B cell (primary cell): ENCODE measurements at regions not wholly inside any gene's neighbourhood (a gene's known extent, or its start where the extent isn't known, plus 50 kb on each side); places are given as distances from the start of the nearest gene placed in this dataset.

Source experiments
- ATAC-seq: fragments of 200-7000 bp; cut with Tn5 transposase; one replicate; pipeline ENCODE4 v1.10.0; 2021; ENCODE audit warnings: low read depth, mild to moderate bottlenecking, moderate number of reproducible peaks, moderate library complexity
- CTCF ChIA-PET: fragments of 350-600 bp; sonication (Branson Sonifier 250); formaldehyde crosslinking; loops from one replicate; lab custom pipeline; 2021; ENCODE audit warnings: antibody characterized with exemption, inconsistent platforms; lab: Charles Lee
- POLR2A ChIA-PET: fragments of 350-600 bp; sonication (Branson Sonifier 250); formaldehyde crosslinking; loops from one replicate; lab custom pipeline; 2021; ENCODE audit warnings: antibody characterized with exemption; lab: Charles Lee
- DNase-seq: peaks from one replicate; pipeline ENCODE4 v3.0.0; 2013
- H2AFZ ChIP-seq: 2 replicates; pipeline ENCODE4 v1.6.1; 2012; ENCODE audit warnings: mild to moderate bottlenecking, low read depth, low read length; ENCODE audit not compliant: insufficient read depth, poor library complexity, severe bottlenecking
- H3K27ac ChIP-seq, 2 donors: 1 replicate in 1 of 2; 2 replicates in 1 of 2; pipeline ENCODE4 v1.5.1; 2012 to 2013; ENCODE audit warnings: low read length in 2 of 2, mild to moderate bottlenecking in 2 of 2, moderate library complexity in 1 of 2
- H3K27me3 ChIP-seq, 4 experiments: fragments of 200-600 bp in 1 of 4; sonication (generic) in 1 of 4; replicated peaks in 1 of 4; 1 replicate in 2 of 4; 2 replicates in 2 of 4; pipeline versions ENCODE4 v1.6.1 to v1.7.0; 2013 to 2016; ENCODE audit warnings: low read length in 3 of 4, mild to moderate bottlenecking in 2 of 4, mixed read lengths in 1 of 4, moderate library complexity in 1 of 4; ENCODE audit not compliant: insufficient read depth in 4 of 4, control insufficient read depth in 3 of 4; ENCODE audit errors: control extremely low read depth in 1 of 4
- H3K36me3 ChIP-seq, 2 experiments: replicated peaks in 1 of 2; 1 replicate in 1 of 2; 2 replicates in 1 of 2; pipeline versions ENCODE4 v1.6.1 to v1.7.1; 2013; ENCODE audit warnings: low read length in 1 of 2; ENCODE audit not compliant: insufficient read depth in 2 of 2, control insufficient read depth in 1 of 2; ENCODE audit errors: control extremely low read depth in 1 of 2, extremely low read depth in 1 of 2
- H3K4me1 ChIP-seq, 2 donors: fragments of 200-600 bp in 1 of 2; sonication (generic) in 1 of 2; 1 replicate in 1 of 2; 2 replicates in 1 of 2; pipeline versions ENCODE4 v1.5.1 to v1.6.1; 2013 to 2017; ENCODE audit warnings: low read length in 2 of 2; ENCODE audit not compliant: control insufficient read depth in 2 of 2, insufficient read depth in 2 of 2
- H3K4me2 ChIP-seq: replicated peaks from 2 replicates; pipeline ENCODE3; 2012; ENCODE audit warnings: mild to moderate bottlenecking, low read depth, low read length; ENCODE audit not compliant: poor library complexity, severe bottlenecking
- H3K4me3 ChIP-seq, 5 experiments: fragments of 200-600 bp in 1 of 5; sonication (generic) in 1 of 5; 1 replicate in 3 of 5; 2 replicates in 2 of 5; pipeline versions ENCODE4 v1.5.1 to v1.7.0; 2011 to 2016; ENCODE audit warnings: low read length in 4 of 5, mild to moderate bottlenecking in 4 of 5, low read depth in 2 of 5, control low read depth in 1 of 5, moderate library complexity in 1 of 5; ENCODE audit not compliant: insufficient read depth in 1 of 5; ENCODE audit errors: control extremely low read depth in 1 of 5, extremely low read depth in 1 of 5
- H3K79me2 ChIP-seq: fragments of 200-600 bp; sonication (generic); one replicate; pipeline ENCODE4 v1.6.0; 2016; ENCODE audit warnings: low read length; ENCODE audit not compliant: control insufficient read depth, insufficient read depth
- H3K9ac ChIP-seq: fragments of 200-600 bp; sonication (generic); 2 replicates; pipeline ENCODE4 v1.6.1; 2017; ENCODE audit warnings: mild to moderate bottlenecking, low read length, moderate library complexity
- H3K9me3 ChIP-seq, 3 donors: one replicate each; pipeline versions ENCODE4 v1.6.1 to v1.7.1; 2013; ENCODE audit warnings: low read length in 2 of 3; ENCODE audit not compliant: control insufficient read depth in 2 of 3, insufficient read depth in 1 of 3; ENCODE audit errors: control extremely low read depth in 1 of 3
- H4K20me1 ChIP-seq: 2 replicates; pipeline ENCODE4 v1.6.0; 2012; ENCODE audit warnings: mild to moderate bottlenecking, low read length; ENCODE audit not compliant: insufficient read depth, control insufficient read depth, poor library complexity, severe bottlenecking
- H3K27ac Mint-ChIP-seq: one replicate; pipeline ENCODE4 v1.8.0; 2021; ENCODE audit warnings: mixed read lengths
- H3K27me3 Mint-ChIP-seq: one replicate; pipeline ENCODE4 v1.8.0; 2021; ENCODE audit warnings: mixed read lengths
- H3K4me1 Mint-ChIP-seq: one replicate; pipeline ENCODE4 v1.8.0; 2021; ENCODE audit warnings: mixed read lengths
- H3K4me3 Mint-ChIP-seq: one replicate; pipeline ENCODE4 v1.8.0; 2021; ENCODE audit warnings: mixed read lengths
- H3K9me3 Mint-ChIP-seq: one replicate; pipeline ENCODE4 v1.8.0; 2022; ENCODE audit warnings: mixed read lengths; ENCODE audit not compliant: insufficient read depth
- CTCF ChIP-seq: fragments of 200-600 bp; IDR thresholded peaks from one replicate; pipeline ENCODE4 v1.8.0; 2022; ENCODE audit warnings: antibody characterized with exemption, mild to moderate bottlenecking
- EZH2 ChIP-seq: IDR thresholded peaks from 2 replicates; pipeline ENCODE4 v1.6.1; 2012; ENCODE audit warnings: borderline replicate concordance, low read depth, mild to moderate bottlenecking, moderate library complexity, low read length; ENCODE audit not compliant: insufficient read depth, poor library complexity, severe bottlenecking
- WGBS: methylation state at CpG from one replicate; pipeline ENCODE4 v1.1.5; 2013; ENCODE audit warnings: missing lambda C conversion rate; ENCODE audit not compliant: insufficient coverage; 5-methylcytosine and 5-hydroxymethylcytosine counted together
- intact Hi-C: fragments of 100-400 bp; cut with micrococcal nuclease; formaldehyde crosslinking; loops from one replicate; pipeline ENCODE4 v1.10.0; 2022

- Histone ChIP-seq H3K9me3 (no peaks in the 10 kb centered on the region), H3K36me3 (no peaks in the 10 kb centered on the region), H2AFZ (no peak overlapping the region), H4K20me1 (no peaks in the 10 kb centered on the region), H3K9ac (no peak overlapping the region), H3K27ac (no peak overlapping the region), H3K4me2 (no peak overlapping the region), H3K4me3 (no peak overlapping the region), H3K4me1 (no peaks in the 10 kb centered on the region), H3K27me3 (no peaks in the 10 kb centered on the region), H3K79me2 (no peaks in the 10 kb centered on the region)
- Mint-ChIP-seq H3K27me3 (no peaks in the 10 kb centered on the region), H3K4me1 (no peaks in the 10 kb centered on the region), H3K27ac (no peak overlapping the region), H3K9me3 (peaks cover 2% of the 10 kb centered on the region), H3K4me3 (no peak overlapping the region)
- TF ChIP-seq EZH2: no peak
- no peak for TF ChIP-seq CTCF
- intact Hi-C loops: no loop called here
- ChIA-PET POLR2A (no interaction called here), CTCF (no interaction called here)
- DNase-seq (no peak), ATAC-seq (no peak)
Measured at GRCh38 chr3:104935613-104936012, 431.1 kb upstream of the ALCAM start.

GRCh38 chr3:104939196-104939595 lies 427.5 kb upstream of the ALCAM start:
- Histone ChIP-seq H3K9me3 (no peaks in the 10 kb centered on the region), H3K79me2 (no peaks in the 10 kb centered on the region), H3K4me1 (no peaks in the 10 kb centered on the region), H3K27ac (no peak overlapping the region), H3K4me2 (no peak overlapping the region), H4K20me1 (no peaks in the 10 kb centered on the region), H2AFZ (no peak overlapping the region), H3K36me3 (no peaks in the 10 kb centered on the region), H3K9ac (no peak overlapping the region), H3K27me3 (no peaks in the 10 kb centered on the region), H3K4me3 (no peak overlapping the region)
- H3K9me3 Mint-ChIP-seq: no peaks in the 10 kb centered on the region
- intact Hi-C loops: no loop called here
- no peak overlapping the region for H3K4me3 Mint-ChIP-seq
- no peak for TF ChIP-seq CTCF
- TF ChIP-seq EZH2: no peak
- no CpG with 5 or more reads among the region's 1 CpG for WGBS
- H3K4me1 Mint-ChIP-seq: no peaks in the 10 kb centered on the region
- DNase-seq: no peak
- no peak for ATAC-seq
- H3K27ac Mint-ChIP-seq: no peak overlapping the region
- ChIA-PET CTCF (no interaction called here), POLR2A (no interaction called here)
- H3K27me3 Mint-ChIP-seq: no peaks in the 10 kb centered on the region
